ENCODE measurements at regions not wholly inside any gene's neighbourhood (a gene's known extent, or its start where the extent isn't known, plus 50 kb on each side); places are given as distances from the start of the nearest gene placed in this dataset.

DNA sequence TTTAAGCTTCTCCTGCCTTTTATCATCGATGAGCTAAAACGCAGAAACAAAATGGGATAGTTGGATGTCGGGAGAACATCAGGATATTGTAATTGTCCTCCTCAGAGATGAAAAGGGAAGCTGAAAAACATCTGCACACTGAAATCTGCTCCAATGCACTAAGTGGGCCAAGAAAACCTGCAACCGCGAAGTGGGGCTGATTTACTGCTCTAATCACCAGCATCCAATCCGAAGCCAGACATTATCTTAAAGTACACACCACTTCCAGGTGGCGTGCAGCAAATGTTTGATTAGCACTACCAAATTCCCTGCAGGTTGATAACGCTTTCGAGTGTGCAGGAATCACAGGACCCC, 230.3 kb upstream of the SLC14A2 start:
- H3K9ac ChIP-seq (ENCODE audit: control insufficient read depth, extremely low read depth, insufficient read depth, low read length) = no peak overlapping the region
- H4K20me1 ChIP-seq (ENCODE audit: control insufficient read depth, extremely low read depth, insufficient read depth, low read length) = no peaks in the 10 kb centered on the region
- DNase-seq (ENCODE audit: low read depth, low spot score) = no peak
- H3K79me2 ChIP-seq (ENCODE audit: control insufficient read depth, insufficient read depth, low read length) = no peaks in the 10 kb centered on the region
- dilution Hi-C loops (cut with MboI; ENCODE audit: extremely low pct_ligation_motif_present, low sequenced_read_pairs) = no loop called here
- TF ChIP-seq, protein P1, sequence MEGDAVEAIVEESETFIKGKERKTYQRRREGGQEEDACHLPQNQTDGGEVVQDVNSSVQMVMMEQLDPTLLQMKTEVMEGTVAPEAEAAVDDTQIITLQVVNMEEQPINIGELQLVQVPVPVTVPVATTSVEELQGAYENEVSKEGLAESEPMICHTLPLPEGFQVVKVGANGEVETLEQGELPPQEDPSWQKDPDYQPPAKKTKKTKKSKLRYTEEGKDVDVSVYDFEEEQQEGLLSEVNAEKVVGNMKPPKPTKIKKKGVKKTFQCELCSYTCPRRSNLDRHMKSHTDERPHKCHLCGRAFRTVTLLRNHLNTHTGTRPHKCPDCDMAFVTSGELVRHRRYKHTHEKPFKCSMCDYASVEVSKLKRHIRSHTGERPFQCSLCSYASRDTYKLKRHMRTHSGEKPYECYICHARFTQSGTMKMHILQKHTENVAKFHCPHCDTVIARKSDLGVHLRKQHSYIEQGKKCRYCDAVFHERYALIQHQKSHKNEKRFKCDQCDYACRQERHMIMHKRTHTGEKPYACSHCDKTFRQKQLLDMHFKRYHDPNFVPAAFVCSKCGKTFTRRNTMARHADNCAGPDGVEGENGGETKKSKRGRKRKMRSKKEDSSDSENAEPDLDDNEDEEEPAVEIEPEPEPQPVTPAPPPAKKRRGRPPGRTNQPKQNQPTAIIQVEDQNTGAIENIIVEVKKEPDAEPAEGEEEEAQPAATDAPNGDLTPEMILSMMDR (optimal IDR thresholded peaks at IDR 0.05 in 1 of 3, IDR thresholded peaks at IDR 0.05 in 1 of 3, conservative IDR thresholded peaks at IDR 0.05 in 1 of 3; ENCODE audit: extremely low read depth in 1 of 3, insufficient read depth in 2 of 3, low read length in 3 of 3) = no peak
- no peak for TF ChIP-seq EZH2 (IDR thresholded peaks at IDR 0.05; ENCODE audit: low read length)
- H3K9me1 ChIP-seq (ENCODE audit: control insufficient read depth, extremely low read depth, insufficient read depth, low read length) = no peaks in the 10 kb centered on the region
- FAIRE-seq = no peak
- H3K4me1 ChIP-seq (ENCODE audit: control insufficient read depth, extremely low read depth, insufficient read depth, low read length) = peaks cover 3% of the 10 kb centered on the region
- no peak overlapping the region for H3K27ac ChIP-seq (ENCODE audit: control insufficient read depth, insufficient read depth, low read length)
- H3K4me2 ChIP-seq (ENCODE audit: control insufficient read depth, extremely low read depth, insufficient read depth, low read depth, low read length) = no peak overlapping the region
- H3K4me3 ChIP-seq (ENCODE audit: control insufficient read depth in 2 of 3, extremely low read depth in 1 of 3, insufficient read depth in 2 of 3, low read depth in 1 of 3, low read length in 3 of 3) = no peak overlapping the region
- H3K27me3 ChIP-seq (ENCODE audit: control insufficient read depth, extremely low read depth, insufficient read depth, low read length) = no peaks in the 10 kb centered on the region
- H2AFZ ChIP-seq (ENCODE audit: control insufficient read depth, low read length) = no peak overlapping the region
- no peaks in the 10 kb centered on the region for H3K36me3 ChIP-seq (ENCODE audit: control insufficient read depth in 2 of 2, extremely low read depth in 1 of 2, insufficient read depth in 2 of 2, low read length in 2 of 2)
- H3K9me3 ChIP-seq (ENCODE audit: control insufficient read depth, low read depth, low read length) = no peaks in the 10 kb centered on the region

DNA sequence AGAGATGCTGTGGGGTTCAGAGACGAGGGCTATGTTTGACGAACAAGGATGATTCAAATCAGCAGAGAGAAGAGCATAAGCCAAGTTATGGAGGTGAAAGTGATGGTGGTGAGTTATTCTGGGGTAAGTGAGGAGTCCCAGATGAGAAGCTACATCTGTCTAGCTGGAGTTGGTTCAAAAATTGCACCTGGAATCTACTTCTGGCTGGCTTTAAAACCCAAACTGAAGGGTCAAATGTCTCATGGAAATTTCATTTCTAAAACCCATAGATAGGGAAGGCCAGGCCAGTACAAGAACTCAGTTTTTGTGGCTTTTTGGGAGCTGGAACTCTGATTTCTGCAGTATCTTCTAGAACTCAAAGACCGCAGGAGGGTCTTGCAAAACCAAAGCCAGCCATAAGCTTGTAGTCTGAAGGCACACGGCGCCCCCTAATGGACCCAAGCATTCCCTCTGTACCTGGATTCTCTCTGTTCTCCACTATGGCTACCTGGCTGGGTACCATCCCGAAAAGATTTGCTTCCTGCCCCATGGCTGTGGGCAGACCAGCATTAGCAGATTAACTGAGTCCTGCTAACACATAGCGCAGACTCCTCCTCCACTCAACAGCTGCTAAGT, 229.1 kb upstream of the SLC14A2 start:
- Histone ChIP-seq H3K4me2 (ENCODE audit: control insufficient read depth, extremely low read depth, insufficient read depth, low read depth, low read length) (no peak overlapping the region), H3K36me3 (ENCODE audit: control insufficient read depth in 2 of 2, extremely low read depth in 1 of 2, insufficient read depth in 2 of 2, low read length in 2 of 2) (no peaks in the 10 kb centered on the region), H3K9me3 (ENCODE audit: control insufficient read depth, low read depth, low read length) (no peaks in the 10 kb centered on the region), H3K27ac (ENCODE audit: control insufficient read depth, insufficient read depth, low read length) (no peak overlapping the region), H3K79me2 (ENCODE audit: control insufficient read depth, insufficient read depth, low read length) (no peaks in the 10 kb centered on the region), H3K4me3 (ENCODE audit: control insufficient read depth in 2 of 3, extremely low read depth in 1 of 3, insufficient read depth in 2 of 3, low read depth in 1 of 3, low read length in 3 of 3) (no peak overlapping the region), H2AFZ (ENCODE audit: control insufficient read depth, low read length) (no peak overlapping the region), H3K4me1 (ENCODE audit: control insufficient read depth, extremely low read depth, insufficient read depth, low read length) (peaks cover 3% of the 10 kb centered on the region), H3K9ac (ENCODE audit: control insufficient read depth, extremely low read depth, insufficient read depth, low read length) (no peak overlapping the region), H3K27me3 (ENCODE audit: control insufficient read depth, extremely low read depth, insufficient read depth, low read length) (no peaks in the 10 kb centered on the region), H4K20me1 (ENCODE audit: control insufficient read depth, extremely low read depth, insufficient read depth, low read length) (no peaks in the 10 kb centered on the region), H3K9me1 (ENCODE audit: control insufficient read depth, extremely low read depth, insufficient read depth, low read length) (no peaks in the 10 kb centered on the region)
- FAIRE-seq (peak; percentile 48), DNase-seq (ENCODE audit: low read depth, low spot score) (no peak)
- dilution Hi-C loops (cut with MboI; ENCODE audit: extremely low pct_ligation_motif_present, low sequenced_read_pairs) = no loop called here
- TF ChIP-seq EZH2 (IDR thresholded peaks at IDR 0.05; ENCODE audit: low read length) = no peak
- TF ChIP-seq, protein P1 (optimal IDR thresholded peaks at IDR 0.05 in 1 of 3, IDR thresholded peaks at IDR 0.05 in 1 of 3, conservative IDR thresholded peaks at IDR 0.05 in 1 of 3; ENCODE audit: extremely low read depth in 1 of 3, insufficient read depth in 2 of 3, low read length in 3 of 3) = peak; percentile 68 to 83 (median 79)
